ENCODE measurements at regions not wholly inside any gene's neighbourhood (a gene's known extent, or its start where the extent isn't known, plus 50 kb on each side); places are given as distances from the start of the nearest gene placed in this dataset.
"Not testable (repeated sequence)": the region's sequence is repeated elsewhere in the genome, so short reads cannot be mapped to it uniquely, and the experiment has no call there.

DNA sequence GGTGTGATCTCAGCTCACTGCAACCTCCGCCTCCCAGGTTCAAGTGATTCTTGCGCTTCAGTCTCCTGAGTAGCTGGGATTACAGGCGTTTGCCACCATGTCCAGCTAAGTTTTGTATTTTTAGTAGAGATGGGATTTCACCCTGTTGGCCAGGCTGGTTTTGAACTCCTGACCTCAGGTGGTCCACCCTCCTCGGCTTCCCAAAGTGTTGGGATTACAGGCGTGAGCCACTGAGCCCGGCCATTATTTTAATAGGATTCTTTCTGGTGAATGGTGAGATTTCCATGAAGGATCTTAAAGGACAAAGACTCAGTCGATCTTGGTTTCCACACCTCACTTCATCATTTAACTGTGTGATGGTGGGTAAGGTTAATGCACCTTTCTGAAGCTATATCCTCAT, 183.8 kb upstream of the ZNF217 start:
- TF ChIP-seq, protein P1, sequence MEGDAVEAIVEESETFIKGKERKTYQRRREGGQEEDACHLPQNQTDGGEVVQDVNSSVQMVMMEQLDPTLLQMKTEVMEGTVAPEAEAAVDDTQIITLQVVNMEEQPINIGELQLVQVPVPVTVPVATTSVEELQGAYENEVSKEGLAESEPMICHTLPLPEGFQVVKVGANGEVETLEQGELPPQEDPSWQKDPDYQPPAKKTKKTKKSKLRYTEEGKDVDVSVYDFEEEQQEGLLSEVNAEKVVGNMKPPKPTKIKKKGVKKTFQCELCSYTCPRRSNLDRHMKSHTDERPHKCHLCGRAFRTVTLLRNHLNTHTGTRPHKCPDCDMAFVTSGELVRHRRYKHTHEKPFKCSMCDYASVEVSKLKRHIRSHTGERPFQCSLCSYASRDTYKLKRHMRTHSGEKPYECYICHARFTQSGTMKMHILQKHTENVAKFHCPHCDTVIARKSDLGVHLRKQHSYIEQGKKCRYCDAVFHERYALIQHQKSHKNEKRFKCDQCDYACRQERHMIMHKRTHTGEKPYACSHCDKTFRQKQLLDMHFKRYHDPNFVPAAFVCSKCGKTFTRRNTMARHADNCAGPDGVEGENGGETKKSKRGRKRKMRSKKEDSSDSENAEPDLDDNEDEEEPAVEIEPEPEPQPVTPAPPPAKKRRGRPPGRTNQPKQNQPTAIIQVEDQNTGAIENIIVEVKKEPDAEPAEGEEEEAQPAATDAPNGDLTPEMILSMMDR (IDR thresholded peaks at IDR 0.05; ENCODE audit: insufficient read depth, low read length, poor library complexity, severe bottlenecking), result not testable (repeated sequence)
- not testable (repeated sequence) for TF ChIP-seq EZH2phosphoT487 (conservative IDR thresholded peaks at IDR 0.05; ENCODE audit: low read length)

All from SU-DHL-6 (cell line).